Activated CD8-positive, alpha-beta memory T cell treated with anti-CD3 and anti-CD28 coated beads, Interleukin-2, amount 50 U/mL, for 4 hours (primary cell): ENCODE measurements at regions not wholly inside any gene's neighbourhood (a gene's known extent, or its start where the extent isn't known, plus 50 kb on each side); places are given as distances from the start of the nearest gene placed in this dataset.
"Not testable (repeated sequence)": the region's sequence is repeated elsewhere in the genome, so short reads cannot be mapped to it uniquely, and the experiment has no call there.

ENCODE experiments used
- DNase-seq: peaks from one replicate; pipeline ENCODE4 v3.0.0-alpha.2; 2020

DNA sequence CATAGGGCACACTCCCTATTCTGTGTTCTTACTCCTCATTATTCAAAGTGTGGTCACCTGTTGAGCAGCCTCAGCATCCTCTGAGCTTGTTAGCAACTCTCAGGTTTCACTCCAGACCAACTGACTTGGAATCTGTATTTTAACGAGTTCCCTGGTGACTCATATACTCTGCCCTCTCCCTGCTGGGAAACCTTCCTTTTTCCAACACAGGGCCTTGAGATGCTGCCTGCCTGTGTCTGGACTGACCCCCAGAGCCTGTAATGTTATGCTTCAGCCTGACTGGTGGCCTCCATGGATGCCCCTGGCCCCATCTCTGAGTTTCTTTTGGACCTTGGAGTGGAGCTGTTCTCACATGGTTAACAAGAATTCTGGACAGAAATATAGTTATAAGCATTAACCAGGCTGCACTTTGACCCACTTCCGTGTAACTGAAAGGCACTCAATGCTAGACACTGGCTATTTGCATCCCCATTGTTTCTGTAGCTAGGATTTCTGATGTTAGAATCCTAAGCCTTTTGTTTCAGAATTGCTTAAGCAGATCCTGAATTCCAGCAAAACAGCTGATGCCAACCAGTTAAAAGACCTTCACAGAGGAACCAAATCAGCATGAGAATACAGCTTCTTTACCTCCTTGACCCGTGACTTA is 262.6 kb downstream of the STIM2 start:
- no peak for DNase-seq

DNA sequence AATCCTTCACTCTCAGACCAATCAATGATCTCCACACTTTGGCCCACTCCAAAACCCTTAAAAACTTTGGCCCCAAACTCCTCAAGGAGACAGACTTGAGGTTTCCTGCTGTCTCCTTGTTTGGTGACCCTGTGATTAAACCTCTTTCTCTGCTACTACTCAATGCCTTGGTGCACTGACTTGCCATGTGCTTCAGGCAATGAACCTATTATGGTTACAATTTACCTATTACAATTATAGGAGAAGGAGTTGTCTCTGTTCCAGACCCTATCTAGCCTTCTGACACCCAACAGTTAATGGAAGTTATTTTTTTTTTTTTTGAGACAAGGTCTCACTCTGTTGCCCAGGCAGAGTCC is 263.1 kb downstream of the STIM2 start:
- no peak for DNase-seq

DNA sequence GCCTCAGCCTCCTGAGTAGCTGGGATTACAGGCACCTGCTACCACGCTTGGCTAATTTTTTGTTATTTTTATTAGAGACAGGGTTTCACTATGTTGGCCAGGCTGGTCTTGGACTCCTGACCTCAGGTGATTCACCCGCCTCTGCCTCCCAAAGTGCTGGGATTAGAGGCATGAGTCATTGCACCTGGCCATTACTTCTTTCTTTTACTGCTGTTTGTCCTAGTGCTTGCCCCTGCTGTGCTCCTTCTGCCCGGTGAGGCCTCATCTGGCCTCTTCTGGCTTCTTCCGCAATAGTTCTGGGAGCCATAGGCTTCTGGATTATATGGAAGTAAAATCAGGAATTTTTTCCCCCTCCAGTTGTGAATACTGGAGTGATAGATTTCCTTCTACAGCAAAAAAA is 266.3 kb downstream of the STIM2 start:
- DNase-seq = not testable (repeated sequence)

DNA sequence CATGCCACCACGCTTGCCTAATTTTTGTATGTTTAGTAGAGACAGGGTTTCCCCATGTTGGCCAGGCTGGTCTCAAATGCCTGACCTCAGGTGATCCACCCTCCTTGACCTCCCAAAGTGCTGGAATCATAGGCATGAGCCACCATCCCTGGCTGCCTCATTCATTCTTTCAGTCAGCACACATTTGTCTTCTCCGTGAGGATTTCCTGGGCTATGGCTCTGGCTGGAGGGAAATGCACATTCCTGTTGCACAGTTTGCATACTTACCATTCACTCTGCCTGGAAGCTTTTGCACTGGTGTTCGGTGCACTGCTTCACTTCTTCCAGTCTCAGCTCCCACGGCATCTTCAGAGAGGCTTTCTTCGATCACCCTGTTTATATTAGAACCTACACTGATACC is 267.8 kb downstream of the STIM2 start:
- no peak for DNase-seq

DNA sequence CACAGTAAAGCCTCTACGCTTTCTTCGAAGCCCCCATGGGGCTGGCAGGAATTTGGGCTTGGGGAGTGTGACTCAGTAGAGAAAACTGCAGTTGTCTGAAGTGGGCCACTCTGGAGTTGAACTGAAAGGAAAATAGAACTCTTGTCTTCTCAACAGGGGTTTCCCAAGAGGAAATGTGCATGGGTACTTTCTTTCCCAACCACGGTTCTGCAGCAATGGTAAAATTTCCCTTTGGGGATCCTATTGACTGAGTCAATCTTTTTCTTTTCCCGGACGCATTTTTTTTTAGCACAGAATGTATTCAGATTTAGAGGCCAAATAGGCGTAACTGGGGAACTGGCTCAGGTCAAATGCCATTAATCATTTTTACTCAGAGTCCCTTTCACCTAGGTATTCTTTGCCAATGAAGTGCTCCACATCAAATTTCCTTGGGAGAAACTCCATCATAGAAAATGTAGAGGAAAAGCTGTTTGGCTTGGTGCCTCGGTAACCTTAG is 269.3 kb downstream of the STIM2 start:
- no peak for DNase-seq

DNA sequence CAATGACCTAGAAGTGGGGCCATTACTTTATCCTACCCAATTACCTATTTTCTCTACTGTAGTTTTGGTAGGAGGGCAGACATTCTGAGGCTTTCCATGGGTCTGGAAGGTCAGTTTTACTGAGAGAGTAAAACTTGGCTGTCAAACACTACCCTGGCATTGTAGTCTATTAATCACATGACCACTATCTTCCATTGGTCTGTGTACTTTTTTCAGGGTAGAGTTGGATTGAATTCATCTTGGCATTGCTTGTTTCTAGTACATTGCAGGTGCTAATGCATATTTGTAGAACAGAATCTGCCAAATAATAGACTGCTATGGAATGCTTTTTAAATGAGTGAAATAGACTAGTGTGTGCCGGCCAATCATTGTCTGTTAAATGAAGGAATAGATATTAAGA is 271.9 kb downstream of the STIM2 start:
- no peak for DNase-seq

DNA sequence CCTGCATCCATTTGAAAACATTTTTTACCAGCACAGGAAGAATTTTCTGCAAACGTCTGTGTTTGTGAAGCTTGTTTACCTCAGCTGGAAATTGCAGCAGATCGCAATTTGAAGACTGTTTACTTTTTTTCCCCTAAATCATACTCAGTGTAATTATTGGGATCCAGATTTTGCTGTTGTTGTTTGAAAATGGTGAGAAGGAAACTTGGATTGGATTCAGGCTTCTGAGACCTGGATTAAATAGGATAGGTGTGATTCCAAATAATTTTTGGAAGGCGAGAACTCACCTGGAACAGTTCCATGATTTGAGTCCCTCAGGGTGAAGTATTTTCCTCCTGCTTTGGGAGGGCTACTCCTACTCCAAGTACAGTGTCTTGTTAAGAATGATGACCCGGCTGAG is 279.8 kb downstream of the STIM2 start:
- no peak for DNase-seq

DNA sequence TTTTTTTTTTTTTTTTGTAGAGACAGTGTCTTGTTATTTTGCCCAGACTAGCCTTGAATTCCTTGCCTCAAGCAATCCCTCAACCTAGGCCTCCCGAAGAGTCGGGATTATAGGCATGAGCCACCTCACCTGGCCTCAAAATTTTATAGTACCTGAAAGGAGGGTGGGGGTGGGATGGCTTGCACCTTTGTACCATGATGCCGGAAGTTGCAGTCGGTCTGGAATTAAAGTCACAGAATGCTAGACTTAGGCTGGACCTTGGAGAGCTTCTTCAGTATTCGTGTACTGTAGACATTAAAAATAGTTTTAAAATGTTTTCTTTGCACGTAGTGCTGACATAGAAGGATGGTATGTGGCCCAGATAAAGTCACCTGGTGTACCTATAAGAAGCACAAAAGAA is 280.9 kb downstream of the STIM2 start:
- DNase-seq = no peak

DNA sequence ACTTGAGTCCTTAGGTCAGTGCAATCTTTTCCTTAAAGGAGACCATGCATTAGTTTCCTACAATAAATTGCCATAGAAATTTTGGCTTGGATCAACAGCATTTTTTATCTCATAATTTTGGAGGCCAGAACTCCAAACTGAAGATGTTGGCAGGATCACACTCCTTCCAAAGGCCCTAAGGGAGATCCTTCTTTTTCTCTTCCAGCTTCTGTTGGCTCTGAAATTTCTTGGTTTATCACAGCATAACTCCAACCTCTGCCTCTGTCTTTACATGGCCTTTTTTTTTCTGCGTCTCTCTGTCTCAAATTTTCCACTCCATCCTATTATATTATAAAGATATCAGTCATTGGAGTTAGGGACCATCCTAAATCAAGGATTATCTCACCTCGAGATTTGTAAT is 282.2 kb downstream of the STIM2 start:
- no peak for DNase-seq

DNA sequence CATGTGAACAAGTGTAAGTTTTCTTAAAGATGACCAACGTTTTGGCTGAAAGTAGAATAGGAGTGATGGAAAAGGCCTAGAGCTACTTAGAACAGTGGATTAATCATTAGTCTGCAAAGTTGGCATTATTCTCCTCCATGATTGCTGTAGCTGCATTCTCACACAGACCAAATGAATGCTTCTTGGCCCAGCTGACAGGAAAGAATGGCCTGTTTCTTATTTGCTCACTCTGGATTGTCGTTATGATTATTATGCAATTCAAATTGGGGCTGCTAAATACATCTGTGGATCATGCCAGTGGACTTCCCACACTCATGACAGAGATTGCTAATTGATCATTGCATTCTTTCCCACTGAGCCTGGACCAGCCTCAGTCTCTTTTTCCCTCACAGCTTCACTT is 285.0 kb downstream of the STIM2 start:
- DNase-seq = no peak

DNA sequence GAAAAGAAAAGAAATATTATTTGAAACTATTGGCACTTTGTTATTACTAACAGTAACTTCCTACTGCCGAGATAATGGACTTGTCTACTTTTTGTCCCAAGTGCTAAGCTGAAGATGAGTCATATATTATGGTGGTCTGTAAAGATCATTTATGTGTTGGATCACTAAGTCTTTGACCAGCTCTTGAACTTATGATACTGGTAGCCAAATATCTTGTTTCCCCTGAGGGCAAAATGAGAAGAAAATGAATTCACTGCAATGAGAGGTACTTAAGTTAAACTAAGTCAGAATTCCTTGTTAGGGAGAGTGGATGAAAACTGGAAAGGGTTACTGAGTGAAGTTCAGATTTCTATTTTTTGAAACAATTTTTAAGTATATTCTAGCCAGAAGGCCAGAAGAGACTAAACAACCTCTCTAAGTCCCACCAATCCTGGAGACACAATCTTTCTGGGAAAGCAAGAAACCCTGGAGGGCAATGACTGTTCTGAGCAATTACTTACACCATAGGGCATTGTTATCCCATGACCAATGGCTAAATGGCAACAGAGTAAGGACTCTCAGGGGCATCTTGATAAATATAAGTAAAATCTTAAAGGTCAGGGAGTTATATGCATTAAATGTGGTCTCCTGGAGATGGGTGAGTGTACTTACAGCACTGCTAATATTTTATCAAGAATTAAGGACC is 287.7 kb downstream of the STIM2 start:
- no peak for DNase-seq

DNA sequence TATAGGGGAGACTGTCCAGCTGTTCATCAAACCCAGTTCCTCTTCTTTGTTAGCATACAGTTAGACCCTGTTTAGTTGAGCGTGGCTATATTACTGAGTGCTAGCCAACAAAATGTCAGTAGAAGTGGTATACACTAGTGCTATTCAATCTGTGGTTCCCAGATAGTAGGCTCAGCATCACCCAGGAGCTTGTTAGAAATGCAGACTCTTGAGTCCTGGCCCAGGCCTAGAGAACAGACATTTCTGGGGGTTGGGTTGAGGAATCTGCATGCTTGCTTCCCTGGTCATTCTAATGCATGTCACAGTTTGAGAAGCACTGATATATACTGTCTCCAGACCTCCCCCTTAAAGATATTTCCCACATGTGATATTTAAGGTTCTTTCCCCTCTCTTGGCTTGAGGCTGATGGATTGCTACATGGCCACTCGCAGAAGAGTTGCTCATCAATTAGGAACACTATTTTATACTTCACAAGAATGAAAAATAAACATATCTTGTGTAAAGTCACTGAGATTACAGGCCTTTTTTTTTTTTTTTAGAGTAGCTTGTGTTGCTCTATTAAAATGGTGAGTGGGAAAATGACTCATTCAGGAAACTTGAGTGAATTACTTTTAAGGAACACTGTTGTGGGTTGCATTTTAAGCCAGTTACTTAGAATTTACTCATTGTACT is 289.0 kb downstream of the STIM2 start:
- DNase-seq = no peak

DNA sequence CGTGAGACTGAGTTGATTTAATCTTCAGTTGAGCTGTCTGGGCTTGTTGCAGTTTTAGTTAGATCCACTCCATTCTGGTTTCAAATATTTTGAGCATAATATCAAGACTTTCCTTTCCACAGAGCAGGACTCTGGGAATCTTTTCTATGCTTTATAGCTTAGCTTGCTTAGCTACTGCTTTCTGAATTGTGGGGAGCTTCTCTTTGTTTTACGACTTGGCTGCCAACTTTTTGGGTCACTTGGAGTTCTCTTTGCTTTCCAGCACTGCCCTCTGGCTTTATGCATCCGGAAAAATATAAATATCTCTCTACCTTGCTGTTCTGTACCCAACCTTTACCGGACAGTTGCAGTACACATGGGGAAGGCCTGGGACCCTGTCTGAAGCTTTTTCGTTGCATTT is 292.1 kb downstream of the STIM2 start:
- no peak for DNase-seq

DNA sequence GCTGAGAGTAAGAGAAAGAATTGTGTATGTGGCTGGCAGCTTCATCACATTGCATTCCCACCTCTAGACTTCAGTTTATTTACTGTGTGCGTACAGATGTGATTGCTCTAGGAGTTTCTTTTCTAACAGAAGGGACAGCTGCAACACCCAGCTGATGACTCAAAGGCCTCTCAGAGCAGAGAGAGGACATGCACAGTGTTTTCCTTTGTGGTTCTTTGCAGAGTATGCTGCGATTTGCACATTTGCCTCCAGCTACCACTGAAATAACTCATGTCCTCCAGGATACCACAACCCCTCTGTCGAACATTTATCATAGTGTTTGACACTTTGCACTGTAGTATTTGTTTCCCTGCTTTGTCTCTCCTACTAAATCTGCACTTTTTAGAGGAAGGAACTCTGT is 294.1 kb downstream of the STIM2 start:
- no peak for DNase-seq

DNA sequence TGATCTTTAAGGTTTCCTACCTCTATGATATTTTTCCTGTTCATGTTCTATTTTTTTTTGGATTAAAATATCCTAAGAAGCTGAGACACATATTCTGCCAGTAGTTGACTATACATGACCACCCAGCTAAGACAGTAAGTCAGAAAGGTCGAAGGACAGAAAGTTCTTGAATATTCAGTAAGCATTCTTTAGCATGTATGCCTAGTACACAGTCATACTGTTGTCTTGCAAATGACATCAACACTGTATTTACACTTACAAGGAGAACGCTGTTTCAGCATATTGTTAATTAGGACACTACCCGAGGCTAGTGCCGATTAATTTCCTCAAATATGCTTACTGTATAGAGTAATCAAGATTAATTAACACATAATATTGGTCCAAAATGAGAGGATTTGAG is 300.6 kb downstream of the STIM2 start:
- DNase-seq = no peak

DNA sequence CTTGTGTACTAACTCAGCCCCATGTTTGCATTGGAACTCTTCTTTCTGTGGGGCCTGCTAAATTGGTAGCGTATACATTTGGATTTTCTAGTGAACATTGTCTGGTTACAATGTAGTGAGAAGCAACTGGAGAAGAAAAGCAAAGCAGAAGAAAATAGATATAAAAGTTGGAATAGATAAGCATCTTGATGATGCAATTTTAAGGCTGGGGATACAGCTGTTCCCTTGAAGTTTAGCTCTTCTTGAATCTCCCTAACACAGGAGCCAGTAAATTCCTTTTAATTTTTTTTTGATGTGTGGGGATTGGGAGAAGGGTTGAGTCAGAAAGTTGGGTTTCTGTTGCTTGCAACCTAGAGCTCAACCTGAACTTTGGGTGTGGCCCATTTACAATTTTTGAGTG is 308.1 kb downstream of the STIM2 start:
- no peak for DNase-seq

DNA sequence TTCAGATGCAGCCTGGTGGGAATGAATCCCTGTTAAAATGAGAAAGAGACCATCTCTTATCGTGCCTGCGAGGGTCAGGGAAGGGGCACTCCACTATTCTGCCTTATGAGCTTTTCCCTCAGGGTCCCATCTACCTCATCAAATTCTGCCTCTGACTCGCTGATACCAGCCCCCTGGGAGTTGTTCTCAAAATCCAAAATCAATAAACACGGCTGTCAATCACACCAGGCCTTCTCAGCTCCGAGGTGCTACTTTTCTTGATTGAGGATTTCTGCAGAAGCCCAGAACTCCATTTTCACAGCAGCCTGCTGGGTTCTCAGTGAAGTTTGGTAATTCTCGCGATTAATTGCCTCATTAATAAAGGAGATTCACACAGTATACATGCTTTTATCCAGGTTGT is 312.6 kb downstream of the STIM2 start:
- no peak for DNase-seq

DNA sequence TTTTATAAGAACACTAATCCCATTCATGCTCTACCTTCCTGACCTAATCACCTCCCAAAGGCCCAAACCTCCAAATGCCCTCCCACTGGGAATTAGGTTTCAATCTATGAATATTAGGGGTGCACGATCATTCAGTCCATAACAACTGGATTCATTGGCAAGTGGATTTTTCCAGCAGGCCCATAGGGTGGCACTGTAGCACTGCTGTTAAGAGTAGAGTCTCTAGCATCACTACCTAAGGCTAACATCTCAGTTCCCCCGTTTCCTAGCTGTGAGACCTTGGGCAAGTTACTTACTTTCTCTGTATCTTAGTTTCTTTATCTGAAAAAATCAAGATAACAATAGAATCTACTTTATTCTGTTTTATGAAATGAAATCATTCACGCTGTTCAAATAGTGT is 315.8 kb downstream of the STIM2 start:
- DNase-seq = no peak

DNA sequence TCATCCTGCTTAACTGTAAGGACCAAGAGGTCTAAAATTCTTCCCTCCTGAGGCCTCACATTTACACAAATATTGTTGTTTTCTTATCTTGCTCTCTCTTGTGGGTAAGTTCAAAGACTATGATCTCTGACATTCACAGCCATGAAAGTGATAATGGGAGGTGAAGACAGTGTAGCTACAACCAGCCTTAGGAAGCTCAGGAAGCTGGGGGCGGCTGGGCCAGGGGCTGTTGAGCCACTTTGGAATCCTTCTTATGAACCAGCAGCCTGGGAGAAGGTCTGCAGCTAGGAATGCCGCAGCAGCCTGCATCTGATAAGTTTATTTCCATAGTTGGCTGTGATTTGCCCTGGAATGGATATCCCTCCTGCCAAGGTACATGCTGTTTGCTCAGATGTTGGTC is 316.2 kb downstream of the STIM2 start:
- no peak for DNase-seq

DNA sequence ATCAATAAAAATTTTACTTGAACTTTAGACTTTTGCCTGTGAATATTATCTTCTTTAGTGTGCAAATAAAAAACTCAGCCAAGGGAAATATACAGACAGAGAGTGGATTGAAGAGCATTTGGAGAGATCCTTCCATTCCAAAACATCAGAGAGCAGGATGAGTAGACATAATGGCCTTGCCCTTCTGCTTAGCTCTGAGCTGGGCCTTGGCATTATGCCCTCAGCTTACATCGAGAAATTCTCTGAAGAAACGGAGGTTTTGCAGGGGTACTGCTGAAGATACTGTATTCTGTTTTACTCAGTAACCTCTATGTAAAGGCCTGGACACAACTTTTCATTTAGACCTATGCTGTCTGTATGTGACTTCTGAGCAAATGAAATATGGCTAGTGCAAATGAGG is 317.4 kb downstream of the STIM2 start:
- DNase-seq = no peak

DNA sequence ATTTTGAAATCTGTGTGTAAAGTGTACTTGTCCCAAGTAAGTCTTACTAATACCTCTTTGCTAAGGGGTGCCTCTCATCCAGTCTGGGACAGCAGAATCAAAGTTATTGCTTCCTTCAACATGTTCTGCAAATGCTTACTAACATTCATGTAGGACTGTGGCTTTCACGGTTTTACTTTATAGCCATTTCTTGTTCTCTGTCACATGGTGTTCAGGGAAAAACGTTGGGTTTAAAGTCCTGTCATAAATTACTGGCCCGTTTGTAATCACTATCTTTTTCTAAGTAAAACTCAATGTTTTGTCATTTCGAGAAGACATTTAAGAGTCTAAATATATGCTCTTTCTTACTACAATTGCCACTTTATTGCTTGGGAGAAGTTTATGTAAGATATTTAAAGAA is 321.1 kb downstream of the STIM2 start:
- DNase-seq = no peak

DNA sequence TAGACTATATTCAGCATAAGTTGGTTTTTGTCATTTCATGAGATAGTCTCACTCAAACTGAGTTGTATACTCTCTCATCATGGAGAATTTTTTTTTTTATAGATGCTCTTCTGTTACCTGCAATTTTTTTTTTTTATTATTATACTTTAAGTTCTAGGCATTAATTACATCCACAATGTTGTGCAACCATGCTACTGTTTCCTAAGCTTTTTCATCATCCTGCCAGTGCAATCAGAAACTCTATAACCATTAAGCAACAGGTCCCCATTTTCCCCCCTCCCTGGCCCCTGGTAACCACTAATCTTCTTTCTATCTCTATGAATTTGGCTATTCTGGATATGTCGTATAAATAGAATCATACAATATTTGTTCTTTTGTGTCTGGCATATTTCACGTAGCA is 321.6 kb downstream of the STIM2 start:
- no peak for DNase-seq

DNA sequence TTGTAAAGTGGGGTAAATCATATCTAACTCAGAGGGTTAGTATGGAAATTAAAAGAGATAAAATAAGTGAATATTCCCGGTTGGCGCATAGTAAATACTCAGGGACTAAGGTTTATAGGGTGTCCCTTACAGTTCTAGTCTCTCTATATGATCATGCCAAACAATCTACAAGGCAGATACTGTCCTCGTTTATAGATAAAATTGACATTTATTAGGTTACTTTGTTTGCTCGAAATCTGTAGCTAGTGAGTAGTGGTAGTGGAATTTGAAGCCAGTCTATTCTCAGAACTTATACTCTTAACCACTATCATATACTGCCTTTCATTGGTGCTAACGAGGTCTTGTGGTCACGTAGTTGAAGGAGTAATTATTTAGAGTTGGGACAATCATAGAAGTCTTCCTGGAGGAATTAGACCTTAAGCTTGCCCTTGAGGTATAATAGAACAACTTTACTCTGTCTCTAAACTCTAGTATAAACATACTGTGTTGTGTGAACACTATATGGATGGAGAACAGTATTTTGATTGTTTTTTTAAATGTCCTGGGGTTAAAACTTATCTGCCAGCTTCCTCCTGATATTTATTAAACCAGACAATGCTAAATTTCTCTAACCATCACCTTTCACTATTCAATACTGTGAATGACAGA is 324.0 kb downstream of the STIM2 start:
- no peak for DNase-seq

DNA sequence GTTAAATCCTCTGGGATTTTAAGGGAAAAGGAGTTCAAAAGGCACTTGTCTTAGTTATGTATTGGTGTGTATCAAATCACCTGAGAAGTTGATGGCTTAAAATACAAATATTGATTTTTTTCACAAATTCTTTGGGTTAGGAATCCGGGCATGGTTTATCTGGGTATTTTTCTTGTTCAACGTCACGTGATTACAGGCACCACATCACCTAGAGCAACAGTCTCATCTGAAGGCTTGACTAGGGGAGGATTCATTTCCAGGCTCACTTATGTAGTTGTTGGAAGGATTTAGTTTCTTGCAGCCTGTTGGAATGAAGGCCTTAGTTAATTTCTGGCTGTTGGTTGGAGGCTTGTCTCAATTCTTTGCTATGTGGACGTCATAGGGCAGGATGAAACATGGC is 326.1 kb downstream of the STIM2 start:
- DNase-seq = no peak
